Hypothalamus (tissue), 51 donors: ENCODE measurements at regions not wholly inside any gene's neighbourhood (a gene's known extent, or its start where the extent isn't known, plus 50 kb on each side); places are given as distances from the start of the nearest gene placed in this dataset.

Experiments
- DNase-seq, 51 donors: peaks; one replicate each; lab custom pipeline; 2025; lab: John Stamatoyannopoulos, UW

GRCh38 chr4:137644201-137644600 lies 111.9 kb upstream of the PCDH18 start:
- DNase-seq, result no peak

- no peak for DNase-seq
Observed at GRCh38 chr4:137641544-137641943, 109.2 kb upstream of the PCDH18 start.

- DNase-seq, result no peak
Observed at GRCh38 chr4:137640838-137641158, 108.5 kb upstream of the PCDH18 start.

GRCh38 chr4:137640156-137640837 lies 108.0 kb upstream of the PCDH18 start:
- no peak for DNase-seq

- no peak for DNase-seq
Observed at GRCh38 chr4:137638934-137639333, 106.6 kb upstream of the PCDH18 start.

- no peak for DNase-seq
Observed at GRCh38 chr4:137635601-137636000, 103.3 kb upstream of the PCDH18 start.

- no peak for DNase-seq
Observed at GRCh38 chr4:137635108-137635507, 102.8 kb upstream of the PCDH18 start.

GRCh38 chr4:137632842-137633241 lies 100.5 kb upstream of the PCDH18 start:
- no peak for DNase-seq

- DNase-seq, result no peak
Observed at GRCh38 chr4:137631605-137632004, 99.3 kb upstream of the PCDH18 start.

GRCh38 chr4:137630252-137630651 lies 98.0 kb upstream of the PCDH18 start:
- DNase-seq, result no peak

- no peak for DNase-seq
Observed at GRCh38 chr4:137627739-137628460, 95.6 kb upstream of the PCDH18 start.

GRCh38 chr4:137626942-137627738 lies 94.8 kb upstream of the PCDH18 start:
- no peak for DNase-seq

- no peak for DNase-seq
Observed at GRCh38 chr4:137623013-137623412, 90.7 kb upstream of the PCDH18 start.

GRCh38 chr4:137621056-137621455 lies 88.8 kb upstream of the PCDH18 start:
- DNase-seq, result peak in 1 of 51 donors; percentile 3

- no peak for DNase-seq
Observed at GRCh38 chr4:137614491-137614890, 82.2 kb upstream of the PCDH18 start.

GRCh38 chr4:137611998-137612700 lies 79.9 kb upstream of the PCDH18 start:
- no peak for DNase-seq

- no peak for DNase-seq
Observed at GRCh38 chr4:137610960-137611359, 78.7 kb upstream of the PCDH18 start.

GRCh38 chr4:137609718-137610430 lies 77.6 kb upstream of the PCDH18 start:
- no peak for DNase-seq

GRCh38 chr4:137608085-137608484 lies 75.8 kb upstream of the PCDH18 start:
- DNase-seq, result no peak

GRCh38 chr4:137602436-137602835 lies 70.1 kb upstream of the PCDH18 start:
- DNase-seq, result no peak
